ENCODE measurements at regions not wholly inside any gene's neighbourhood (a gene's known extent, or its start where the extent isn't known, plus 50 kb on each side); places are given as distances from the start of the nearest gene placed in this dataset.

DNA sequence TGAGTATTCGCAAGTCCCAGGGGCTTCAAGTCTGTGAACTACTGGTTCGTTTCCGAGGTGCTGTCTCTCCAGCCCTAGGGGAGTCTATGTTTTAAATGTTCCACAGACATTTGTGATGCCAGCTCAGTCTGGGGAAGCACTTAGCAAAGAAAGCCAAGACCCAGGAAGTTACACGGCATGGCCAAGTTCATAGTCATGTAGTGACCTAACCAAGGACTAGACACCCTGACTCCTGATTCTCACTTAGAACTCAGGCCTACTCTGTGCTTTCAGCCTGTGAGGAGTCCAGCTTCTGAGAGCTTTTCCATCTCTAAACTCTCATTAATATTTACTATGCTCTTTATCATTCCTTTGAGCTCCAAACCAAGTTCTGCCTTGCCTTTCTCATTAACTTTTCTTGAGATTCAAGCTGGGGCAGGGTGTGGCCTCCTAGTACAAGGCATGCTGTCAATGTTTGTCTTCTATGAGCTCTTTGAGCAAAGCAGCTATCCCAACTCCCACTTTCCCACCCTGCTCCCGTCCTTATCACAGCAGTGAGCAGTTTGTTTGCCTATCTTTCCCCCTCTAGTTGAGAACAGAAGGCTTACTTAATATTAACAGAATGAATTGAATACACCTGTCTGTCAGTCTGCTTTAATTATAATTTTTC lies 105.4 kb upstream of the FAM9C start:
- TF ChIP-seq POLR2A (IDR thresholded peaks at IDR 0.05) (no peak), CTCF (IDR thresholded peaks at IDR 0.05) (no peak), POLR2AphosphoS5 (IDR thresholded peaks at IDR 0.05) (no peak)
